SU-DHL-6 (cell line): ENCODE measurements at regions not wholly inside any gene's neighbourhood (a gene's known extent, or its start where the extent isn't known, plus 50 kb on each side); places are given as distances from the start of the nearest gene placed in this dataset.

ENCODE experiments used
- H2AFZ ChIP-seq: fragments of 200-600 bp; sonication (generic); 2 replicates; pipeline ENCODE4 v1.6.1; 2014; ENCODE audit warnings: low read depth, mild to moderate bottlenecking, moderate library complexity, mixed read lengths, antibody characterized with exemption, low read length; ENCODE audit not compliant: severe bottlenecking
- H3F3A ChIP-seq: fragments of 200-600 bp; shearing (Covaris generic); 2 replicates; pipeline ENCODE4 v1.6.0; 2016; ENCODE audit warnings: antibody characterized with exemption, mild to moderate bottlenecking; ENCODE audit not compliant: insufficient read depth
- H3K27ac ChIP-seq: fragments of 200-600 bp; sonication (generic); 2 replicates; pipeline ENCODE4 v1.5.1; 2016; ENCODE audit warnings: low read depth, mild to moderate bottlenecking, low read length, moderate library complexity, mixed read lengths
- H3K27me3 ChIP-seq: fragments of 200-600 bp; sonication (generic), shearing (Covaris generic); 2 replicates; pipeline ENCODE4 v1.6.0; 2014; ENCODE audit warnings: mild to moderate bottlenecking, low read length
- H3K36me3 ChIP-seq: fragments of 200-600 bp; sonication (generic); 2 replicates; pipeline ENCODE4 v1.6.1; 2014; ENCODE audit warnings: mild to moderate bottlenecking, low read length, mixed read lengths
- H3K4me2 ChIP-seq: fragments of 300-600, 200-600 bp; shearing (Covaris generic), sonication (generic); 2 replicates; pipeline ENCODE4 v1.6.0; 2014; ENCODE audit warnings: low read length, low read depth, mild to moderate bottlenecking; ENCODE audit not compliant: poor library complexity, severe bottlenecking
- H3K4me3 ChIP-seq: fragments of 200-600 bp; sonication (generic); 2 replicates; pipeline ENCODE4 v1.5.1; 2014; ENCODE audit warnings: antibody characterized with exemption, low read length, mild to moderate bottlenecking, mixed read lengths; ENCODE audit not compliant: insufficient read depth, poor library complexity, severe bottlenecking
- H3K79me2 ChIP-seq: fragments of 200-600 bp; sonication (generic); 2 replicates; pipeline ENCODE4 v1.6.1; 2014; ENCODE audit warnings: mild to moderate bottlenecking, low read length, moderate library complexity; ENCODE audit not compliant: insufficient read depth
- H3K9ac ChIP-seq: fragments of 200-600 bp; sonication (generic); 2 replicates; pipeline ENCODE4 v1.7.0; 2014; ENCODE audit warnings: mild to moderate bottlenecking, low read length
- H3K9me2 ChIP-seq: fragments of 200-600 bp; sonication (generic); replicated peaks from 2 replicates; pipeline ENCODE4 v1.6.1; 2014; ENCODE audit warnings: low read length; ENCODE audit not compliant: insufficient read depth
- H3K9me3 ChIP-seq: fragments of 200-600 bp; sonication (generic); 2 replicates; pipeline ENCODE4 v1.6.1; 2014; ENCODE audit warnings: low read length, mixed read lengths; ENCODE audit not compliant: insufficient read depth
- H4K20me1 ChIP-seq: fragments of 200-600 bp; sonication (generic); 2 replicates; pipeline ENCODE4 v1.6.1; 2014; ENCODE audit warnings: low read depth, mild to moderate bottlenecking, antibody characterized with exemption, low read length, moderate library complexity, mixed read lengths
- CTCF ChIP-seq: fragments of 200-600 bp; sonication (generic); IDR thresholded peaks from one replicate; pipeline ENCODE4 v1.5.1; 2017; ENCODE audit warnings: antibody characterized with exemption, mild to moderate bottlenecking, low read length, moderate library complexity; ENCODE audit not compliant: insufficient read depth, poor library complexity, severe bottlenecking
- EZH2phosphoT487 ChIP-seq: fragments of 200-600 bp; sonication (generic), shearing (Covaris generic); conservative IDR thresholded peaks from 2 replicates; pipeline ENCODE4 v1.6.1; 2018; ENCODE audit warnings: mild to moderate bottlenecking, antibody characterized with exemption, low read length, moderate library complexity, mixed read lengths

- Histone ChIP-seq H3K27me3 (no peaks in the 10 kb centered on the region), H4K20me1 (no peaks in the 10 kb centered on the region), H3K27ac (no peak overlapping the region)
These were observed 54.8 kb upstream of the FDX1 start for GRCh38 chr11:110374921-110375320.

GRCh38 chr11:110375351-110375750, 54.4 kb upstream of the FDX1 start:
- Histone ChIP-seq H3K79me2 (no peaks in the 10 kb centered on the region), H4K20me1 (no peaks in the 10 kb centered on the region), H3F3A (no peaks in the 10 kb centered on the region), H2AFZ (no peak overlapping the region), H3K9me2 (no peaks in the 10 kb centered on the region), H3K27ac (no peak overlapping the region), H3K9me3 (no peaks in the 10 kb centered on the region), H3K36me3 (no peaks in the 10 kb centered on the region), H3K4me2 (no peak overlapping the region), H3K4me3 (no peak overlapping the region), H3K27me3 (no peaks in the 10 kb centered on the region), H3K9ac (no peak overlapping the region)
- no peak for TF ChIP-seq CTCF
- no peak for TF ChIP-seq EZH2phosphoT487

More at GRCh38 chr11:110374921-110375320, 54.8 kb upstream of the FDX1 start:
- H3K9ac ChIP-seq, result no peak overlapping the region
- TF ChIP-seq CTCF (no peak), EZH2phosphoT487 (no peak)
- H3K9me3 ChIP-seq, result no peaks in the 10 kb centered on the region
- H3K4me3 ChIP-seq, result no peak overlapping the region
- H3K4me2 ChIP-seq, result no peak overlapping the region
- H3F3A ChIP-seq, result no peaks in the 10 kb centered on the region
- H3K9me2 ChIP-seq, result no peaks in the 10 kb centered on the region
- no peaks in the 10 kb centered on the region for H3K36me3 ChIP-seq
- H2AFZ ChIP-seq, result no peak overlapping the region
- H3K79me2 ChIP-seq, result no peaks in the 10 kb centered on the region

GRCh38 chr11:110376021-110376420, 53.7 kb upstream of the FDX1 start:
- Histone ChIP-seq H2AFZ (no peak overlapping the region), H3K4me3 (no peak overlapping the region), H3K27me3 (no peaks in the 10 kb centered on the region), H3K79me2 (no peaks in the 10 kb centered on the region), H4K20me1 (no peaks in the 10 kb centered on the region), H3K36me3 (no peaks in the 10 kb centered on the region), H3F3A (no peaks in the 10 kb centered on the region), H3K9me2 (no peaks in the 10 kb centered on the region), H3K9ac (no peak overlapping the region), H3K9me3 (no peaks in the 10 kb centered on the region), H3K4me2 (no peak overlapping the region), H3K27ac (no peak overlapping the region)
- TF ChIP-seq EZH2phosphoT487, result no peak
- no peak for TF ChIP-seq CTCF
